ACHN (cell line): ENCODE measurements at regions not wholly inside any gene's neighbourhood (a gene's known extent, or its start where the extent isn't known, plus 50 kb on each side); places are given as distances from the start of the nearest gene placed in this dataset.
"Not testable (repeated sequence)": the region's sequence is repeated elsewhere in the genome, so short reads cannot be mapped to it uniquely, and the experiment has no call there.

Experiments
- DNase-seq: peaks from one replicate; pipeline ENCODE4 v3.0.0-alpha.2; 2015
- in situ Hi-C: cut with HindIII; loops from 2 replicates; pipeline ENCODE4 v1.10.0; 2017; ENCODE audit warnings: low sequenced_read_pairs, low pct_ligation_motif_present, low pct_unique_long_range_greater_than_20kb

GRCh38 chr3:106337116-106337515 lies 468.3 kb upstream of the CBLB start:
- no peak for DNase-seq
- in situ Hi-C loops: no loop called here

- in situ Hi-C loops: no loop called here
Measured at GRCh38 chr3:106338582-106339214, 469.9 kb upstream of the CBLB start.

GRCh38 chr3:106339551-106339950 lies 470.7 kb upstream of the CBLB start:
- DNase-seq: no peak
- in situ Hi-C loops: no loop called here

More at GRCh38 chr3:106338582-106339214, 469.9 kb upstream of the CBLB start:
- no peak for DNase-seq

DNA sequence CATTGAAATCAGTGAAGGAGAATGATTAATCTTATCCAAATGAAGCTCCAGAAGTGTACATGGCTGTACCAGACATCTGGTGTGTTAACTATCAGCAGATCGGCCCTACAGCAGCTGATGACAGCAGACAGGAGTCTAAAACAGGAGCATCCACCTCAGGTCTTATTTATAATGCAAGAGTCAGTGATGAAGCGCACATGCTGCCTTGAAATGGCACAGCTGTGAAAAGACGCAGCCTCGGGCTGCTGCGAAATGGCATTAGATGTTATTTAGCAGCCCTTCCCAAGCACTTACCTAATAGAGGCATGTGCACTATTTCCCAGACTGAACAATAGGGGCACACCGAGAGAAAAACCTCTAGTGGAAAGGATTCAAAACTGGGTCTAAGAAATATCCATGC lies 472.3 kb upstream of the CBLB start:
- DNase-seq: no peak
- in situ Hi-C loops: no loop called here

DNA sequence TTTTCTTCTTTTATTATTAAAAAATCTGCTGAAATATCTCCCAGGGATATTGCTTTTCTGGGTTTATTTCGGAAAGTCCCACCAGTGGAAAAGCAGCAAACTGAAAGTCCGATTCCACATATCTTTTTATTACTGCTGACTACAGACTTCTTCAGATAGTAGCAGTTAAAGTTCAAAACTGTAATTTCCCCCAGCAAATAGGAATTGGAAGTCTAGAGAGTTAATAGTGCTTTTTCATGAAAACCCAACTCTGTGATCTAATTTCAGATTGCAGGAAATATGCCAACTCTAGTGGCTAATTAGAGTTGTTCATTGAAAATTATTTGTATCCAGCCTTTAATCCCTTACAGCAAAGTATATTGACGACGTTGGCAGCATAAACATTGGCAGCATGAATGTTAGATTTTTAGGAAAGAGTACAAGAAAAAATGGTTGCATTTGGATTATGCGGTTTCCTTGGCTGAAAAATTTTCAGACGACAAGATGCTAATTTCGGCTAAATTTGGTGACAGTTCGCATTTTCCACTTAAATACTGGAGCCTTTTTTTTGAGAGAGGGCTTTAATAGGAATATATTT lies 472.9 kb upstream of the CBLB start:
- DNase-seq: no peak

GRCh38 chr3:106342386-106342785 lies 473.6 kb upstream of the CBLB start:
- no peak for DNase-seq
- in situ Hi-C loops: no loop called here

More for the DNA sequence above, 472.9 kb upstream of the CBLB start:
- in situ Hi-C loops: no loop called here

DNA sequence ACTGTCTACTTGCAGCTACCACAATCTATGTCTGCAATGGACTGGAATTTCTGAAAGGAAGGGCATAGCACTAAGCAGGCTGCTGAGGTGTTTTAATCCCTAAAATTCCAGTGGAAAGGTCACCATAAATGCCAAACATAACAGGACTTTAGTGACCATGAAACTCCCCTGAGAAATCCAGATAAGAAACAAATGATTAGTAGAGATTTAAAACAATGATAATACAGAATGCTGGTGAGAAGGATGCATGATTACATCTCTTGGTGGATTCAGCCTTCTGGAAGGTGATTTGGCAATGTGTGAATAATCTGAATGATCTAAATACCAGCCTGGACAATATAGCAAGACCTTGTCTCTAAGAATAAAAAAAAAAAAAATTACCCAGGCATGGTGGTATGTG lies 475.0 kb upstream of the CBLB start:
- in situ Hi-C loops: no loop called here
- no peak for DNase-seq

DNA sequence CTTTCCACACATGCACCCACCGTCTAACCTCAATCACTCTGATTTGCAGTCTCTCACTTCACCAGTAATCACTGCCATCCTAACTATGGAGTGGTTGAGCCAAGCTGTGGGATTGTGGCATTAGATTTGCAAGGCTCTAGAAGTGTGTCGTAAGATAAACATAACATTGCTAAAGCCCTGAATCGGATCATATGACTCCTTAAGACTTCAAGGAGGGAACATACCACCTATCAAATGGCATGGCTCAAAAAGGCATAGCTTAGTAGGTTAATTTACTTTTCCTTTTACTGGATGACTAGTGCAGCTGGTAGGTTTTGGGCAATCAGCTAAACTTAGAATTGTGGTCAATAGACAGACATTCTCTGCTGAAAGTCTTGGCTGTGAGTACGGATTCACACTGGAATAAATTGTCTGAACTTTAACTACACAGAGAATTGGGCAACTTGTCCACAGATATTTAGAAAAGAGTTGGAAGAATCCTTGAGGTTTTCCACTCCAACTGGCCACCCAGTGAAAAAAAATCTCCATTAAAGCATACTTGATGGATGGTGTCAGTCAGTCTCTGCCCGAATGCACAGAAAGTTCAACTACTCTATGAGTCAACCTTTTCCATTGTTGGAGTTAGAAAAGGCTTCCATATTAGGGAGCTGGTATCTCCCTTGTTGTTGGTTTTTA lies 476.7 kb upstream of the CBLB start:
- DNase-seq: peak; percentile 97
- in situ Hi-C loops: no loop called here

DNA sequence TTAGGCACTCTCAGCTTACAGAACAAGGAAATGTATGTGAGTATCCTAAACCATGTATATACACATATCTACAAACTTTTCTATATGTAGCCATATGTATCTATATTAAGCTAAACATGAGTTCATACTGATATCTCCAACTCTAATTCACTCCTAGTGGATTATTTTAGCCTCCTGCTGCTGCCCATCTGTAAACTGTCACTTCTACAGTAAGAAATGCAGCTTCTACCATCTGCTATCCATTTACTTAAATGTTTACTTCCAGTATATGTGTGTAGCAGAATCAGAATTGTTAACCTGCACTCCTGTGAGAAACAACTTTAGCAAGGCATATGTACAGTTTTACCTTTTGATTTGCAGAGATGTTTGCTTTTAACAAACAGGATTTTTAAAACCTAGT lies 478.5 kb upstream of the CBLB start:
- in situ Hi-C loops: no loop called here
- no peak for DNase-seq

- in situ Hi-C loops: no loop called here
- DNase-seq: no peak
Measured at GRCh38 chr3:106348139-106348690, 479.4 kb upstream of the CBLB start.

DNA sequence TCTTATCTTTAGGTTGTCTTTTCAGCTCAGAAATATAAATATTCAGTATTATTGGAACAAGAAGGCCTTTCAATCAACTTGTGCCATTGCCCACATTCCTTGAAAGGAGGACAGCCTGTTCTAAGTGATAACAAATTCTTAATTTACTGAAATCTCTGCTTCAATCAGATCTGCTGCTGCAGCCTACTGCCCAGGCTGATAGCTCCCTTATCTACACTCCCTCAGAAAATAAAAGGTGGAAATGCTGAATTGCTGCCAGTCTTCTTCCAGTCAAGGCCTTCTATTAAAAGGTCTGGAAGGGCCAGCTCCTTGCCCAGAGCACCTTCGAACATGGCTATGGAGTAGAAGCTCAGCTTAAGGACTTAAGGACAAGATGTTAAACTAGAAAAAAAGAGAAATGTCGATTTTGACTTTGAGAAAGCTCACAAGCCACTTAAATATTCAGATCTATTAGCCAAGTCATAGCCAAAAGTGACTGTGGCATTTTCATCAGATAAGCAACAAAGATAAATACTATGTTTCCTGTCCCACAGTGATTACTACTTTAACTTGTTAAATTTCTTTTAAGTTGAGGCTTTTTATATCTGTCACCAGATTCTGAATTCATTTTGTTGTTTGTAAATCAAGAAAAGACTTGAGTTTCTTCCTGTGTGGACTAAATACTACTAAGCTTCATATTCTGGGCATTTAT lies 480.5 kb upstream of the CBLB start:
- in situ Hi-C loops: no loop called here

GRCh38 chr3:106355873-106356272 lies 487.1 kb upstream of the CBLB start:
- in situ Hi-C loops: no loop called here
- DNase-seq: no peak

More for the DNA sequence above, 480.5 kb upstream of the CBLB start:
- no peak for DNase-seq

DNA sequence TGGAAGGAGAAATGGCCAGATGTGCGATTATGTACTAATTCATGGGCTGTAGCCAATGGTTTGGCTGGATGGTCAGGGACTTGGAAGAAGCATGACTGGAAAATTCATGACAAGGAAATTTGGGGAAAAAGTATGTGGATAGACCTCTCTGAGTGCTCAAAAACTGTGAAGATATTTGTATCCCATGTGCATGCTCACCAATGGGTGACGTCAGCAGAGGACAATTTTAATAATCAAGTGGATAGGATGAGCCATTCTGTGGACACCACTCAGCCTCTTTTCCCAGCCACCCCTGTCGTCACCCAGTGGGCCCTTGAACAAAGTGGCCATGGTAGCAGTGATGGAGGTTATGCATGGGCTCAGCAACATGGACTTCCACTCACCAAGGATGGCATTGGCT lies 490.9 kb upstream of the CBLB start:
- in situ Hi-C loops: no loop called here

DNA sequence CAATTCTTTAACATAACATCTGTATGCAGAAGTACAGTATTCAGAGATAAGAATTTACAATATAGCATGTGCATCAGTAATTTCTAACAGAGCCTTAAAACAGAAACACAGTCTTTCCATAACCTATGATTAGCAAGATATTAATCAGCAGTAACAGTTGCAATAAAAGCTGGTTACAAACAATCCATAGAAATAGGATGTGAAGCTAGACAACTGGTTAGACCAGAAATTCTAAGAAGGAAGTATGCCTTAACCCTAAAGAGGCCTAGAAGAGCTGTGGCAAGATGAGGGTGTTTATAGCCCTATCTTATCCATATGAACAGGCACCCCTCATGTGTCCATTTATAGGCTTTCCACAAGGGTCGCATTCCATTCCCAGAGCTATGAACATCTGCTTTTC lies 492.1 kb upstream of the CBLB start:
- in situ Hi-C loops: not testable (repeated sequence)

More for the DNA sequence above, 490.9 kb upstream of the CBLB start:
- DNase-seq: no peak

GRCh38 chr3:106364477-106364876 lies 495.7 kb upstream of the CBLB start:
- no peak for DNase-seq
- in situ Hi-C loops: no loop called here

More for the DNA sequence above, 492.1 kb upstream of the CBLB start:
- DNase-seq: not testable (repeated sequence)

DNA sequence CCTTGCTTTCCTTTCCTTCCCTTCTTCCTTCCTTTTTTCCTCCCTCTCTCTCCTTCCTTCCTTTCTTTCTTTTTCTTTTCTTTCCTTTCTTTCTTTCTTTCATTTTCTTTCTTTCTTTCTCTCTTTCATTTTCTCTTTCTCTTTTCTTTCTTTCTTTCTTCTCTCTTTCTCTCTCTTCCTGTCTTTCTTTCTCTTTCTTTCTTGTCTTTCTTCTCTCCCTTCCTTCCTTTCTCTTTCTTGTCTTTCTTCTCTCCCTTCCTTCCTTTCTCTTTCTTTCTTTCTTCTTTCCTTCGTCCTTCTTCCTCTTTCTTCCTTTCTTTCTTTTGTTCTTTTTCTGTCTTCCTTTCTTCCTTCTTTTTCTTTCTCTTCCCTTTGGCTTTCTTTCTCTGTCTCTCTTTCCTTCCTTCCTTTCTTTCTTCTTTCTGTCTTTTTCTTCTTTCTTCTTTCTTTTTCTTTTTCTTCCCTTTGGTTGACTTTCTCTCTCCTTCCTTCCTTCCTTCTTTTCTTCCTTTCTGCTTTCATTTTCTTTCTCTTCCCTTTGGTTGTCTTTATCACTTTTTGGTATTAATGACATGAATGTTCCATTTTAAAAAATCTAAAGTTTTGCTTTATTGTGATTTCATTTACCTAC lies 496.4 kb upstream of the CBLB start:
- no peak for DNase-seq
- in situ Hi-C loops: no loop called here

DNA sequence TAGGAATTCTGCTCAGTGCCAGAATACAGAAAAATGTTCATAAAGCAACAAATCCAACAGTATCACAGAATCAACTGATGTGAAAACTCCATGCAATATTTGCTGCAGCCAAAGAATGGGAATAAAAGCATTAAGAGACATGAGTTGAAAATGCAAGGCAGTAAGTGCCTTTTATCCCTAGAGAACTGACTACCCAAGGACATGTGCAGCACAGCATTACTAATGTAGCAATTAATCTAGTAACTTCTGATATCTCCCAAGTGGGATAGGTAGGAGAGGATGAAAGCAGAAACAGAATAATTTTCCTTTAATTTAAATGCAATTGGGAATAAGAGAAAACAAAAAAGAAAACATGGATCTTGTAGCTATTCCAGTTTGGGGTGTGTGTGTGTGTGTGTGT lies 497.5 kb upstream of the CBLB start:
- in situ Hi-C loops: no loop called here
- no peak for DNase-seq

GRCh38 chr3:106367496-106367895 lies 498.7 kb upstream of the CBLB start:
- DNase-seq: no peak
- in situ Hi-C loops: no loop called here
